ENCODE measurements at regions not wholly inside any gene's neighbourhood (a gene's known extent, or its start where the extent isn't known, plus 50 kb on each side); places are given as distances from the start of the nearest gene placed in this dataset.

DNA sequence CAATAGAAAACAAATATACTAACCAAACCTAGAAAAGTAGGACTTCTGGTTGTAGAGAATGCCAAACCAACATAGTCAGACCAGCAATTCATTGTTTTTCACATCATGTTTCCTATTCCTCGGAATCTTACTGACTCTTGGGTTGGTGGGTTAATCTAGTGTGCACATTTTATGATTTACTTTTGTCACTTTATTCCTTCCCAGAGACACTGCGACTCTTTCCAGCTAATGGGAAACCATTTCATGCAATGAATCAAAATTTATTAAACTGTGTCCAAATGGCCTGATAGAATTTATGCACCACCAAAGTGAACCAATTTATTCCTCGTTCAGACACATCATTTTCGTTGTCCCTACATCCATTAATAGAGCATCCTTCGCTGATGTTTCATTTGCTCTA lies 464.9 kb downstream of the RPS29 start:
- Histone ChIP-seq H3K9me3 (ENCODE audit: control extremely low read depth in 1 of 3, control insufficient read depth in 2 of 3, insufficient read depth in 1 of 3, low read length in 2 of 3) (no peaks in the 10 kb centered on the region), H3K4me3 (ENCODE audit: control extremely low read depth in 1 of 5, extremely low read depth in 1 of 5, insufficient read depth in 1 of 5, low read depth in 2 of 5, low read length in 4 of 5) (no peak overlapping the region), H4K20me1 (ENCODE audit: control insufficient read depth, insufficient read depth, low read length, poor library complexity, severe bottlenecking) (no peaks in the 10 kb centered on the region), H3K27me3 (replicated peaks in 1 of 4; ENCODE audit: control extremely low read depth in 1 of 4, control insufficient read depth in 3 of 4, insufficient read depth in 4 of 4, low read length in 3 of 4) (no peaks in the 10 kb centered on the region), H3K79me2 (ENCODE audit: control insufficient read depth, insufficient read depth, low read length) (no peaks in the 10 kb centered on the region), H3K4me2 (replicated peaks; ENCODE audit: low read depth, low read length, poor library complexity, severe bottlenecking) (no peak overlapping the region), H3K9ac (ENCODE audit: low read length) (no peak overlapping the region), H3K36me3 (replicated peaks in 1 of 2; ENCODE audit: control extremely low read depth in 1 of 2, control insufficient read depth in 1 of 2, extremely low read depth in 1 of 2, insufficient read depth in 2 of 2, low read length in 1 of 2) (no peaks in the 10 kb centered on the region), H3K27ac (ENCODE audit: low read length in 2 of 2) (no peak overlapping the region), H3K4me1 (ENCODE audit: control insufficient read depth in 2 of 2, insufficient read depth in 2 of 2, low read length in 2 of 2) (no peaks in the 10 kb centered on the region), H2AFZ (ENCODE audit: insufficient read depth, low read depth, low read length, poor library complexity, severe bottlenecking) (no peak overlapping the region)
- H3K27me3 Mint-ChIP-seq: no peaks in the 10 kb centered on the region
- H3K9me3 Mint-ChIP-seq (ENCODE audit: insufficient read depth): peaks cover 2% of the 10 kb centered on the region
- no peak for TF ChIP-seq CTCF (IDR thresholded peaks at IDR 0.05)
- no peak for TF ChIP-seq EZH2 (IDR thresholded peaks at IDR 0.05; ENCODE audit: borderline replicate concordance, insufficient read depth, low read depth, low read length, poor library complexity, severe bottlenecking)
- 60% methylated on average over 1 of the region's 5 CpGs for WGBS (ENCODE audit: insufficient coverage)
- H3K4me3 Mint-ChIP-seq: no peak overlapping the region
- intact Hi-C loops (cut with micrococcal nuclease): no loop called here
- H3K4me1 Mint-ChIP-seq: no peaks in the 10 kb centered on the region
- ChIA-PET CTCF (no interaction called here), POLR2A (no interaction called here)
- DNase-seq (no peak), ATAC-seq (ENCODE audit: low read depth) (no peak)
- H3K27ac Mint-ChIP-seq: no peak overlapping the region

DNA sequence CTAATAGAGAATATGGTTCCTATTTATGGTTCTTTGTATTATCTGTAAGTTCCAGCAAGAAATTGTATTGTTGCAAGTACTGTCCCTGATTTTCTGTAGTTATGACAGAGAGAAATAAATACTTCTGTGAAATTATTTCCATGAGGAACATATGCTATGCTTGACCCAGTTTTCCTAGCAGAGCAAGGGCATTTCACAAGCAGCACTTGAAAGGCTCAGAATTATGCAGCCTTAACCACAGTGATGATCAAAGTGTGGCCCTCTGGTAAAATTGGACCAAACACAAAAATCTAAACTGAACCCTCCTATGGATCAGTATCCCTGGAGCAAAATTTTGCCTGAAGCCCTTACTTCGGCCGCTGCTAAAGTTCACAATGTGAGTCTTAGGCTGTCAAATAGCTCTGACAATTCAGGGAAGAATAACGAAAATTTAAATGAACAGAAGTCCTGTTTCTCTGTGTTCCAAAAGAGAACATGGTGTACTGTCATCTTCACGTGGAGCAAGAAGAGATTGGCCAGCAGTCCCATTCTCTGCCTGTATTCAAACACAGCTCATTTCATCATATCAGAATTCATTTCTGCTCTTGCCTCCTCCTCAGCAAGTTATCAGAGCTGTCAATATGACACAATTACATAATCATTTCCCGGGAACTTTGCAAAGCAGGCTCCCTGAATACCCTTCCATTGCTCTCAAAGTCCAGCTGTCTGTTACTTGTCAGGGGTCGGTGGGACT lies 471.9 kb downstream of the RPS29 start:
- no peak overlapping the region for H2AFZ ChIP-seq (ENCODE audit: insufficient read depth, low read depth, low read length, poor library complexity, severe bottlenecking)
- no peaks in the 10 kb centered on the region for H4K20me1 ChIP-seq (ENCODE audit: control insufficient read depth, insufficient read depth, low read length, poor library complexity, severe bottlenecking)
- Mint-ChIP-seq H3K27ac (no peak overlapping the region), H3K4me3 (no peak overlapping the region), H3K4me1 (peaks cover 12% of the 10 kb centered on the region), H3K9me3 (ENCODE audit: insufficient read depth) (peaks cover 2% of the 10 kb centered on the region), H3K27me3 (no peaks in the 10 kb centered on the region)
- H3K4me2 ChIP-seq (replicated peaks; ENCODE audit: low read depth, low read length, poor library complexity, severe bottlenecking): no peak overlapping the region
- H3K9ac ChIP-seq (ENCODE audit: low read length): no peak overlapping the region
- no peaks in the 10 kb centered on the region for H3K4me1 ChIP-seq (ENCODE audit: control insufficient read depth in 2 of 2, insufficient read depth in 2 of 2, low read length in 2 of 2)
- no peaks in the 10 kb centered on the region for H3K79me2 ChIP-seq (ENCODE audit: control insufficient read depth, insufficient read depth, low read length)
- POLR2A ChIA-PET: no interaction called here
- 85% methylated on average over 4 of the region's 6 CpGs for whole genome bisulfite sequencing (ENCODE audit: insufficient coverage)
- DNase-seq: no peak
- H3K4me3 ChIP-seq (ENCODE audit: control extremely low read depth in 1 of 5, extremely low read depth in 1 of 5, insufficient read depth in 1 of 5, low read depth in 2 of 5, low read length in 4 of 5): no peak overlapping the region
- ATAC-seq (ENCODE audit: low read depth): no peak
- CTCF ChIA-PET: no interaction called here
- H3K27me3 ChIP-seq (replicated peaks in 1 of 4; ENCODE audit: control extremely low read depth in 1 of 4, control insufficient read depth in 3 of 4, insufficient read depth in 4 of 4, low read length in 3 of 4): no peaks in the 10 kb centered on the region
- H3K9me3 ChIP-seq (ENCODE audit: control extremely low read depth in 1 of 3, control insufficient read depth in 2 of 3, insufficient read depth in 1 of 3, low read length in 2 of 3): no peaks in the 10 kb centered on the region
- TF ChIP-seq CTCF (IDR thresholded peaks at IDR 0.05): no peak
- TF ChIP-seq EZH2 (IDR thresholded peaks at IDR 0.05; ENCODE audit: borderline replicate concordance, insufficient read depth, low read depth, low read length, poor library complexity, severe bottlenecking): no peak
- no peaks in the 10 kb centered on the region for H3K36me3 ChIP-seq (replicated peaks in 1 of 2; ENCODE audit: control extremely low read depth in 1 of 2, control insufficient read depth in 1 of 2, extremely low read depth in 1 of 2, insufficient read depth in 2 of 2, low read length in 1 of 2)
- H3K27ac ChIP-seq (ENCODE audit: low read length in 2 of 2): no peak overlapping the region
- intact Hi-C loops (cut with micrococcal nuclease): no loop called here
